SW480 (cell line): ENCODE measurements at regions not wholly inside any gene's neighbourhood (a gene's known extent, or its start where the extent isn't known, plus 50 kb on each side); places are given as distances from the start of the nearest gene placed in this dataset.

Experiments used
- DNase-seq: peaks from one replicate; pipeline ENCODE4 v3.0.0-alpha.2; 2016; ENCODE audit warnings: low spot score

DNA sequence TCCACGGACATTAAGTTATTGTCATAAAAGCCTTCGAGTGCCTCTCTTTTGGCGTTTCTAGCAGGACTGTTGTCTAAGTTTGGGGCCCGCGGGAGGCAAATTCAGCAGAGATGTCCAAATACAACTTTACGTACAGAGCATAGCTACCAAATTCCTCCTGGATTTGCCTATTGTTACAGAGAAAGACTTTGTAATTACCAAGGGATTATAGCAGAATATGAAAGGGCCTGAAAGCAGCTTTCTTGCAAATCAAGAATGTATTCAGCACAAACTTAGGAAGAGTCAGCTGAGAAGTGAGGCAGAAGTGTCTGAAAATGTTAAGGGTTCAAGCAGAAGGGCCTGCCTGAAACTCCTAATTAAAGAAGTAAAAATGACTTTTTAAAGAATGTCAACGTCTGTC lies 1053.5 kb upstream of the TENM3 start:
- DNase-seq = no peak

DNA sequence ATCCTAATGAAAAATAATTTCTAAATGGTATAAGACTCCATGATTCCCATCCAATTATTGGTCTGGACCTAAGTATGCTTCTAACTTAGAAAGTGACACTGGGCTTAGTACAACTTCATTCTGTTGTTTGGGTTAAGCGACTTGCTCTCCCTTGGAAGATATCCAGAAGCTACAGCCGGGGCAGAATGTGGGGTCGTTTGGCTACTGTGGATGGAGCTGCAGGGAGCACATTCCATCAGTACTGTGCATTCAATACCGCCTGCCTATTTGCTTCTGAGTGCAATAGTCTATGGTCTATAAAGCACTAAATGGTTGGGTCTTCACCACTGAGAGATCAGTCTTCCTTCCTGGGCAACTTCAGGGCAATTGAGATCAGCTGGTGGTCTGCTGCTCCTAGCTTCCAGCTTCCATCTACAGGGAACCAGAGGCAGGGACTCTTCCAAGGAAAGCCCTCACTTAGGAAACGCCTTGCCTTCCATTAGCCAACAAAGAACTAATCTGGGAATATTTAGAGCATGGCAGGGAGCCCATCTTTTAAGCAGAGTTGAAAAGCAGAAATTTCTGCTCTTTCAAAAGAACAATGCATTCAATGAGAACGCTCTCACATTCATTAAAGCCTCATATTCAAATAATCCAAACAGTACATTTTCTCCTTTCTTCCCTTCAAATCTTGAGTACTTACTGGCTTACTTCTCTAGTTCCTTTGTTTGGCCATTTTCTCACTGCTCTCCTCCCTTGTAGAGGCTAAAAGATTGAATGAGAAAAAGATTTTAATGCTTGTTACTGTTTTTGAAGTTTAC lies 1049.9 kb upstream of the TENM3 start:
- no peak for DNase-seq

DNA sequence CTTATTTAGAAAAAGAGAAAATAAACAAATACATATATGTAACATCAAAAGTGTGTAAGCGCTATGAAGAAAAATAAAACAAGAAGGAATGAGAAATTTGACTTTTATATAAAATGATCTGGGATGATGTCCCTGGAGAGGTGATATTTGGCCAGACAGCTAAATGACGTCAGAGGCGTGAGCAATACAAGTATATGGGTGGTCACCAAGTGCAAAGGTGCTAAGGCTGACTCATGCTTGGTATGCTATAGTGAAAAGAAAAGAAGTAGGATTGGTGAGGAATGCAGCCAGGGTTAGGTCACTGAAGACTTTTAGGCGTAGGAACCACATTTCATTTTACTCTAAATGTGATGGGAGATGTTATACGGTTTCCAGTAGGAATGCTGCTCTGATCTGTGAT lies 1049.1 kb upstream of the TENM3 start:
- no peak for DNase-seq

DNA sequence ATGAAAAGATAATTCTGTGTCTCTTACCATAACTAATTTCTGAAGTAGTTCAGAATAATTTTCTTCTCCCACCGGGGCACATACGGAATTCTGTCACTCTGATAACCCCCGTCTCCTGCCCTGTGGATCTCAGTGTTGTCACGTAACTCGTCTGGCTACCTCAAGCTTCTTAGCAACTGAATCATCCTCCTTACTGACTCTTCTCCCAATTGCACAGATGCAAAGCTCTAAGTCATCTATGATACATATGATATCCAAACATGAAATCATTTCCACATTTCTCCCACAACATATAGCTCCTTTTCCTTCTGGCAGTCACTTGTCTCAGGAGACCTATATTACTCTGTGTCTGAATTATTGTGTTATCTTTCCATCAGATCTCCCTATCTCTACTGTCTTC lies 1043.1 kb upstream of the TENM3 start:
- DNase-seq = no peak

DNA sequence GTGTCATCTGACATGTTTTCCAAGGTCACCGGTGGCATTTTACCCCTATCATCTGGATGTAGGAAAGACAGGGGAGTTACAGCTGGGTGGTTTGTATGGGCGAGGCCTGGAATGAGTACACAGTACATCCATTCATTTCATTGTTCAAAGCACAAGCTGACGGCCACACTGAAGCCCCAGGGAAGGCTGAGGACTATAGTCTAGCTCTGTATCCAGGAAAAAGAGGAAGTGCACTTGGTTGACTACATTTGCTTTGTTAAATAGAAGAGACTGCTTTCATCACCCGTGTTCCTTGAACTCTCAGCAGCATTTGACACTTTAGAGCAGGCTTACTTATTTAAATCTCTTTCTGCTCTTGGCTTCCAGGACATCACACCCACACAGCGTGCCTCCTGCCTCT lies 1041.0 kb upstream of the TENM3 start:
- peak; percentile 27 for DNase-seq

DNA sequence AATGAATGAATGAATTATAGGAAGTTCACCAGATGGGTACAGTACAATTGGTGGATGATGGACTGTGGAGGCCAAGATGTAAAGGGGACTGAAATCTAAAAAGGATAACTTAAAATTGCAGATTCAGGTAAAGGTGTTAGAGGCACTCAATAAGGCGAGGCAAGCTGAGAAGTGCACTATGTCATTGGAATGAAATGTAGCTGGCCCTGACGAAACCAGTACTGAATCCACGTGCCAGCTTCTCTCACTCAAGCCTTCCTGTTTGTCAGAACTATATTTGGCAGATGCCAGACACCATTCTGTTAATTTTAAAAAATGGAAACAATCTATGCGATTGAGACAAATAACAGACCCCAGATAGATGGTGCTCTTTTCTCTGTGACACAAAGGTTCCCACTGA lies 1039.1 kb upstream of the TENM3 start:
- DNase-seq = no peak

DNA sequence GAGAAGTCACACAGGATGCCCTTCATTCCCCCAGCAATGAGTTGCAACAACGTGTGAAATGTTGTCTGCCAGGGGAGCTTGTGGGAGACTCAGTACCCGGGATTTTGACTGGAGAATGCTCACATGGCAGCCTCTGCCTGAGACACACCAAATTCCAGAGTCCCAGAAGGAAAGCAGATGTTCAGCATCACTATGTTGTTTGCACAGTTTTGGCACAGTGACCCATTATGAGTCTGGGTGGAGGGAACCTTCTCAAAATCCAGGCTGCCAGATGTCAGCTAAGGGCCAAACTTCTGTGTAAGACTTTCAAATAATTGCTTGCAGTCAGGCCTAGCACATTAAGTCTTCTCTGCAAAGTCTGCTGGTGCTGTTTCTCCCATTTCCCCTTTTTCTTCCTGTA lies 1029.7 kb upstream of the TENM3 start:
- no peak for DNase-seq

DNA sequence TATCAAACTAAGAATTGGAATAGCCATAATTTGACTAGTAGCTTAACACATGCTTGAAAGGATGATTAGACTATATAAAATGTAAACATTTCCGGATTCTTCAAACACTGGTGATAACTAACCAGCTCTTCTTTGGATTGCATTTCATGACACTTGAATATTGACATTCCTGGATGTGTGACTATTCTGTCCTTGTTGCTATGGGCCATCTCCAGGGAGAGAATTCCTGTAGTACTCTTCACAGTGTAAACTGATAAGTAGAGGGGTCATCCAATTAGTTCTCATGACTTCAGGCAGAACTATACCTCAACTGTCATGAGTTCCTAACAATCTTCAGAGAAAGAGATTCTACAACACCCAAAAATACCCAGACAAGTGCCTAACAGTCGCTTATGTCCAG lies 1026.7 kb upstream of the TENM3 start:
- no peak for DNase-seq

DNA sequence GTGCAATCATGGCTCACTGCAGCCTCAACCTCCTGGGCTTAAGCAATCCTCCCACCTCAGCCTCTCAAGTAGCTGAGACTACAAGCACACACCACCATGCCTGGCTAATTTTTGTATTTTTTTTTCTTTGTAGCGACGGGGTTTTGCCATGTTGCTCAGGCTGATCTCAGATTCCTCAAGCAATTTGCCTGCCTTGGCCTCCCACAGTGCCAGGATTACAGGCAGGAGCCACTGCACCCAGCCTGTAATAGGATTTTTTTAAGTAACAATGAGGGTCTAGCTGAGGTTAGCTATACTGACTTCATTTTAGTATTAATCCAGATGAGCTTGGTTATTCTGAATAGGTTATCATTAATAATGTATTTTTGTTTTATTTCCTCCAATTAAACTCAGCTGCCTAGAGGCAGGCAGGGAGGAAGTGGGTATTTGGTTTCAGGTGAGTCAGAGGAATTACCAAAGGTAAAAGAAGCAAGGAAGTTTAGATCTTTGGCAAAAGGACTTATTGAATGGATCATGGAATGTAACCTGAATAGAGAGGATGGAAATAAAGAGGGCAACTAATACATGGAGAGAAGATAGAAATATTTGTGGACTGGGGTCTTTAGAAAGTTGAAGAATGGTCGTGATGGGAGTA lies 1023.3 kb upstream of the TENM3 start:
- DNase-seq = no peak

DNA sequence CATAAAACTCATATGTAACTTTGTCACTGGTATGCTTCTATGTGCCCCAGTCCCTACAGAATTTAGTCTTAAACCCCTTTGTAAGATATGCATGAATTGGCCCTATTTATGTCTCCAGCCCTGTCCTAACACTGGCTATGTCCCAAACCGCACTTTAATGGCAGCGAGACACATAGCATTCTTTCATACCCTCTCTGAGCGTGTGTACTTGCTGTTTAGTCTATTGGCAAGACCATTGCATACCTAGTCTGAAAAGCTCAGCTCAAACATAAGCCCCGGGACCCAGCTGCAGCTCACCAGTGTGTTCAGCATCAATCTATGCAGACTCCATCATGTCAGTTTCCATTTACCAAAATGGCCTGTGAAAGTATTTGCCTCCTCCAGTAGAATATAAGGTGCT lies 1018.4 kb upstream of the TENM3 start:
- no peak for DNase-seq

DNA sequence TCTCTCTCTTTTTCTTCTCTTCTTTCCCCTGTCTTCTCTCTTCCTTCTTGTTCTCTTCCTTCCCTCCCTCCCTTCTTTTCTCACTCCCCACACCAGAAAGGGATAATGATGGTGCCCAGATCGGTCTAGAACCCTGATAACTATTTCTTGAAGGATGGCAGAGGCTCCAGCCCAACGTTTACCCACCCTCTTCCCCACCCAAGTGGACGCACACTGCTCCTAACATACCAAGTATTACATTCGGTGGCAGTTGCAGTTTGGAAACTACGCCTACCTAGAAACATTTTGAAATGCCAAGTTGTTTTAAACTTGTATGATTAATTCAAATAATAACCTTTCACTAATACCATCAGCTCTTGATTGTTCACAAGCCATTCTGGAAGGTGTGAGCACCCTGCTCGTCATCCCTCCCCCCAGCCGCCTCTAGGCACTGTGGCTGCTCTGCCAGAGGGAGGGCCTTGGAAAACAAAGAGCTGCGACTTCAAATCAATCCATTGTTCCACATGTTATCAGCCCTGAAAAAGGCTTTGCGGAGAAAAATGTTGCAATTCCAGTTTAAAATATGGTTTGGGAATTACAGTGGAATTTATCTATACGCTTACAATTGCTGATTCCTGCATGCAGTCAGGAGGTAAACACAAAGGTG lies 1017.5 kb upstream of the TENM3 start:
- DNase-seq = no peak

DNA sequence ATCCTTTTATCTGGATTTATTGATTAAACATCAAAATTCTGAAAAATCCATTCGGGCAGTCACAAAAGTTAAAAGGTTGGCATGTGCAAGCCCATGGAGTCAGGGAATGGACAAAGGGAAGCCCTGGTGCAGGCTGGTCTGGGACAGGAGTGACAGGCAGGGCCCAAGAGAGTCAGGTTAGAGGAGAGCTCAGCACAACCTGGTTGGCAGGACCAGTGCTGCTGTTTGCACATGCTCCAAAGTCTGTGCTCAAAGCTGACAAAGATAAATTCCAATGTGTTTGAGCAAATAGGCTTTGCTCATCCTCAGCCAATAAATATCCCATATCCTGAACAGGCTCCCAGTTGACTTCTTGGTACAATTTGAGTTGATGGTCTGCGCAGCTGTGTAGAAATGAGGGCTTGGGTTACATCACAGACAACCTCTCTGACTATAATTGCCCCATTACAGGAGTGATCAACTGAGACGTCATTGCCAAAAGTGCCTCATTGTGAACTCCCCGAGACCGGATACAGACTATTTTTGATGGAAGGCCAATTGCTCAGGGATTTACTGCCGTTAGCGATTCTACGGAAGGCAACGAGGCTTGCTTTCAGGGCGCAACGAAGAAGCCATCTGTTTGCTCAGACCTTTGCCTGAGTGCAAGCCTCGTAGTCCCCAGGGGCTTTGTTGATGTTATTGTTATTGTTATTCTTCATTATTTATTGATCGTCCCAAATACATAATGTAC lies 1008.1 kb upstream of the TENM3 start:
- DNase-seq = no peak

DNA sequence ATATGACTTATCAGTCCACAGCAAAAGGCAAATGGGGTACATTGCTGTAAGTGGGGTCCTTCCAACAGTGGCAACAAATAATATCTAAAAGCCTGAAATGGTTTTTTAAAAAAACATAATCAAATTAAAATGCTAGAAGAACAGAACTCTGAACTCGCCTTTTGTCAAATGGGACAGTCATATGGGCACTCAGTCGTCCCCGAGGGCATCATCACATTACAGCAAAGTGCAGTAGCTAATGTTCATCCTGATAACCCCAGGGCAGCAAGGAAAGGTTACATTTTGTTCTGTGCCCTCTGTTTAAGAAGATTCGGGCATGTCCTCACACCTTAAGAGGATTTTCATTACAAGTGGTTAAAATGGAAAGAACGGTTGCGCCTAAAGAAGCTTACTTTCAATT lies 997.9 kb upstream of the TENM3 start:
- no peak for DNase-seq

DNA sequence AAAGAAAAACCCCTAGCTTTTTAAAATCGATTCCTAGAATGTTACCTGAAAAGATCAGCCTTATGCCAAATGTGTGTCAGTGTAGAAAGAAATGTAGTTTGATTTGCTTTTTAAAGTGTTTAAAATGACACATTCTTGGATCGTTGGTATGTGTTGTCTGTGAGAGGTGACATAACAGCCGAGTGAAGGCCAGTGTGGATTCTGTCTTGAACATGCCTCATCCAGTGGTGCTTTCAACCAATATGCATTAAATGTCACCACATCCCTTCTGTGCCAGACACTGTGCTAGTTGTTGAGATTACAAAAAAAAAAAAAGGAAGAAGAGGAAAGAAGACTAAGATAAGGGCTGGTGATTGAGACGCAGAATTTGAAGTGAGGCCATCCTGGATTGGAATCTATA lies 994.2 kb upstream of the TENM3 start:
- no peak for DNase-seq

DNA sequence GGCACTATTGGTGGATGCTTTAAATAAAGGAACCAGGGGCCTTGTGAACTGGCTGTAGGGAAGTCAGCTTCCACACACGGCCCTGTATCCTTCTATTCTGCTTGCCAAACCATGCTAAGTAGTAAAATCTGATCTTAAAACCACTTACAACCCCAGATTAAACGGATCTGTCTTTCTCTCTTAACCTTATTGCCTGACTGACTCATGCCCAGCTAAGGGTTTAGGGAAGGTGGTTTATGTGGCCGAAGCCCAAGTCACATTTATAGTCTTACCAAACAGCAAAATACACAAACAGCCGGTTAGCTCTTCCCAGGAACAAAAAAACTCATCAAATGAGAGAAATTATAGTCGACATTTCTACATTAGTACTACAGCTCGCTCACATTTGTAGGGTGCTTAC lies 988.4 kb upstream of the TENM3 start:
- no peak for DNase-seq

DNA sequence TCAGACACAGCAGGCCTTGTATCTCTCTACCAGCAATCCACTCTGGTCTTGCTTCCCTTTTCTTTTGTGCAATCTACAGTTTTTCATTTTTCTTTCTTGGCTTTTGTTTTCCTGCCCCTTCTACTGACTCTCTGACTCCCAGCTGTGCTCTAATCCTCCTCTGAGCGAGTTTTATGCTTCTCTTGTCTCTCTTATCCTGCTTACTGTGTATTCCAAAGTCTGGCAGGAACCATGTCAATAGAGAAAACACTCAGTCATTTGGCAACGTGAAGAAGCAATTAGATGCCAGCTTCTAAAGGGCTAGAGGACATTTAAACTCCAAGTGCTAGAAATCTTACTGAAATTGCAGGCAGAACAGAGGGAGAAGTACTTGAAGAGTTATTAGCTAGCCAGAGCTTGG lies 984.6 kb upstream of the TENM3 start:
- DNase-seq = no peak

DNA sequence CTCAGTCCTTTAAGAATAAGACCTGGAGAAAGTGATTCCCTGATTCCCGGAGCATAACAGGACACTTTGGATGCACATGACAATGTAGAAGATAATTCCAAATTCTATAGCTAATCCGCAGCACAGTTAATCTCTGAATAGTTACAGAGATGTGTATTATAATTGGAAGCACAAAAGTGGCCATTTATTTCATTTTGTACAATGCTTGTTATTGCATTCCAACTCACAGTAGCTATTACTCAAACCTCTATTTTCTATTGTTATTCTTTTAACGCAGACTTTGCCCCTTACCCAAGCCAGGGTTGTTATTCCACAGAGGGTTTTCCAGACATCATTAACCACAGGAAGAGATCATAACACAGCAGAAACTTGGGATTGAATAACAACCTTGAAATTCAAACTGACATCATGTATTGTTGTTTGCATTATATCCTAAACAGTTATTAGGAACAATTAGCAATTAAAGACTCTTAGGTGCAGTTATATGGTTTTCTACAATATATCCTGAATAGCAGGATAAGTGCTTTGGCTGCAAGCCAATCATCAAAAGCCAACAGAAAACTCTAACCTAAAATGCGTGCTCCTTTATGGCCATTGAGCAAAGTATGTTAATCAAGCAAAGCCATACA lies 984.0 kb upstream of the TENM3 start:
- DNase-seq = no peak

DNA sequence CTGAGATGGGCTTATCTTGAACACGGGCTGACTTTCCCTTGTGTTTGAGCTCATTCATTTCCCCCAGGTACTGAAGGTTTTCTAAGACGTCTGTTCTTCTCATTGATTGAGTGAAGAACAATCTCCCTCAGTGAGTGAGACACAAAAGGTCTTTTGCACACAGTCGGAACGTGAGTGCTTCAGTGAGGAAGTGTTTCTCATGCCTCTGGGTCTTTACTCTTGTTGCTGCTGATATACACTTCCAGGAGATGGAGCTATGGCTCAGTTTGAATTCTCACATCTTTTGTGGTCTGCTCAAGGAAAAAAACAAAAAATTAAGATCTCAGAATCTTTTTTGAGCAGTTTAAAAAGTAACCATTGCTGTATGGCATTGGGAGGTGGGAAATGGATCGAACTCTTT lies 981.9 kb upstream of the TENM3 start:
- DNase-seq = no peak

DNA sequence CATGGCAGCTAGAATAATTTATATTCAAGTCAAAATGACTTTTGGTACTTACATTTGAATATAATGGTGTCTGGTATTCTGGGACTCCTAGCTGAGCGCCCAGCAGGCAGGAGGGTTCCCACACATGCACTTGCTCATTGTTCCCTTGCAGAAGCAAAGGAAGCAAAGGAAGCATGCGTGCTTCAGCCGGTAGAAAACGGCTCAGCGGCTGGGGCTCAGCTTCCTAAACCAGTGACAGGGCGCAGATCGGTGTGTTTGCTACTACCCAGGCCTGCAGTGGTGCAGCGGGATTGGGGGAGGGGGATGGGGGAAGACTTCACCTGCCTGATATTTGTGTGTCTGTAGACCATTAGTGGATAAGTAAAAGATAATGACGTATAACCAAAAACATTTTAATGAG lies 978.3 kb upstream of the TENM3 start:
- no peak for DNase-seq

DNA sequence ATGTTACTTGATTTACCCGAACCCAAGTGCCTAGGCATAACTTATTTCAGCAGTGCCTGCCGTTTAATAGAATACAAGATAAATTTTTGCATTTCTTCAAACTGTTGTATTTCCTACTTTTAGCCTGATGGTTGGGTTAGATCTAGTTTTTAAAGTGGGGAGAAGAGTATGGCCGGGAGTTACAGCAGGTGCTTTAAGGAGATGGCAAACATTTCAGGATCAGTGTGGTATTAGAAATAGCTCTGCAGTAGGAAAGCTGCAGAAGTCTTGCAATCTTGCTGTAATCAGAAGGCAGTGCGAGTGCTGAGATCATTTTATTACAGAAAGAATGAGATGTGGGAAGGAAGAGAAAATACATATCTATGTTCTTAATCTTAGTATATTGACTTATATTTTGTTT lies 977.8 kb upstream of the TENM3 start:
- DNase-seq = no peak

DNA sequence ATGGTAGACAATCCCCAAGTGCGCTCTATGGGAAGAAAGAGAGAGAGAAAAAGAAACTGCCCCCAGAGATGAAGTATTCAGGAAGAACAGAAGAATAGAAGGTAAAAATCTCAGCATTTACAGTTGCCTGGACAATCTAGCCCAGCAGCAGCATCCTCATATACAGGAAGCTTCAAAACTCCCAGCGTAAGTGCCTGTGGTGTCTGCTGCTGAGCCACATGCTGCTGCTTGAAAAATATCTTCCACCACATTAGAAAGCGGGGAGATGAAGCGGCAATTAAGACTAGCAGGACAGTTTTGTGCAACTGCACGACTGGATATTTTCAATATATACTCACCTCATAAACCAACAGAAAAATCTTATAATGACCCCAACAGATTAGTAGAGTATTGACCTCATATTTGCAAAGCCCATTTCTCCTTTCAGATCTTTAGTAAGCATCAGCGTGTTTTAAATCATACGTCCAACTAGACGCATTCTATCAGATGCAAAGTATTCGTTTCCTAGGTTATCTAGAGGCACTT lies 972.0 kb upstream of the TENM3 start:
- DNase-seq = no peak

DNA sequence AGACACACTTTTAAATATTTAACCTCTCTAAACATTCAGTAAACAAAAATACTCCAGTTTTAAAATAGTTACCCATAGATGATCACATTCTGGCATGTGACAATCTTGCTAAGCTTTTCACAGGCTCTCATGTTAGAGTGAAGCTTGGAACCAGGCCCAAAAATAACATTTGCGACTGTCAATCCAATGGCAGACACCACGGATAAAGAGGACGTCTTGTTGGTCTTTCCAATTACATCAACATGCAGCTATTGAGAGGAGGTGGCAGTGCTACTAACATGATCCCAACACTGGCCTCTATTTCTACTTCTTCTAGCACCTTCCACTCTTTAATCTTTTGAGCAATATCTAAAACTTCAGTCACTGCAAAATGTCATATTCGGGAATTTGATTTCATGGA lies 970.8 kb upstream of the TENM3 start:
- DNase-seq = no peak
